ENCODE measurements at regions not wholly inside any gene's neighbourhood (a gene's known extent, or its start where the extent isn't known, plus 50 kb on each side); places are given as distances from the start of the nearest gene placed in this dataset.

GRCh38 chr4:124279741-124280140, 432.8 kb downstream of the ANKRD50 start:
- no peak for FAIRE-seq

GRCh38 chr4:124282301-124282898, 430.1 kb downstream of the ANKRD50 start:
- TF ChIP-seq POLR2A (IDR thresholded peaks at IDR 0.05; ENCODE audit: low read depth, low read length) (no peak), POLR2AphosphoS5 (IDR thresholded peaks at IDR 0.05; ENCODE audit: low read depth, low read length) (no peak), TAF1 (IDR thresholded peaks at IDR 0.05; ENCODE audit: borderline replicate concordance, low read depth, low read length) (no peak)
- DNase-seq (ENCODE audit: insufficient read length) (no peak), FAIRE-seq (no peak)

More at GRCh38 chr4:124279741-124280140, 432.8 kb downstream of the ANKRD50 start:
- no peak for DNase-seq (ENCODE audit: insufficient read length)
- no peak for TF ChIP-seq TAF1 (IDR thresholded peaks at IDR 0.05; ENCODE audit: borderline replicate concordance, low read depth, low read length)
- no peak for TF ChIP-seq POLR2A (IDR thresholded peaks at IDR 0.05; ENCODE audit: low read depth, low read length)
- TF ChIP-seq POLR2AphosphoS5 (IDR thresholded peaks at IDR 0.05; ENCODE audit: low read depth, low read length): no peak

- FAIRE-seq (no peak), DNase-seq (ENCODE audit: insufficient read length) (no peak)
- TF ChIP-seq POLR2A (IDR thresholded peaks at IDR 0.05; ENCODE audit: low read depth, low read length) (no peak), POLR2AphosphoS5 (IDR thresholded peaks at IDR 0.05; ENCODE audit: low read depth, low read length) (no peak), TAF1 (IDR thresholded peaks at IDR 0.05; ENCODE audit: borderline replicate concordance, low read depth, low read length) (no peak)
These were observed 423.6 kb downstream of the ANKRD50 start for GRCh38 chr4:124288706-124289486.

GRCh38 chr4:124290678-124291077, 421.9 kb downstream of the ANKRD50 start:
- DNase-seq (ENCODE audit: insufficient read length) (no peak), FAIRE-seq (no peak)
- no peak for TF ChIP-seq POLR2AphosphoS5 (IDR thresholded peaks at IDR 0.05; ENCODE audit: low read depth, low read length)
- TF ChIP-seq POLR2A (IDR thresholded peaks at IDR 0.05; ENCODE audit: low read depth, low read length): no peak
- TF ChIP-seq TAF1 (IDR thresholded peaks at IDR 0.05; ENCODE audit: borderline replicate concordance, low read depth, low read length): no peak

- TF ChIP-seq POLR2AphosphoS5 (IDR thresholded peaks at IDR 0.05; ENCODE audit: low read depth, low read length): no peak
- TF ChIP-seq POLR2A (IDR thresholded peaks at IDR 0.05; ENCODE audit: low read depth, low read length): no peak
- TF ChIP-seq TAF1 (IDR thresholded peaks at IDR 0.05; ENCODE audit: borderline replicate concordance, low read depth, low read length): no peak
- FAIRE-seq (no peak), DNase-seq (ENCODE audit: insufficient read length) (no peak)
These were observed 417.1 kb downstream of the ANKRD50 start for GRCh38 chr4:124295413-124295812.

GRCh38 chr4:124304941-124305340, 407.6 kb downstream of the ANKRD50 start:
- DNase-seq (ENCODE audit: insufficient read length): no peak
- no peak for FAIRE-seq
- TF ChIP-seq POLR2A (IDR thresholded peaks at IDR 0.05; ENCODE audit: low read depth, low read length) (no peak), POLR2AphosphoS5 (IDR thresholded peaks at IDR 0.05; ENCODE audit: low read depth, low read length) (no peak), TAF1 (IDR thresholded peaks at IDR 0.05; ENCODE audit: borderline replicate concordance, low read depth, low read length) (no peak)

- FAIRE-seq (no peak), DNase-seq (ENCODE audit: insufficient read length) (no peak)
- TF ChIP-seq POLR2A (IDR thresholded peaks at IDR 0.05; ENCODE audit: low read depth, low read length): no peak
- no peak for TF ChIP-seq POLR2AphosphoS5 (IDR thresholded peaks at IDR 0.05; ENCODE audit: low read depth, low read length)
- TF ChIP-seq TAF1 (IDR thresholded peaks at IDR 0.05; ENCODE audit: borderline replicate concordance, low read depth, low read length): no peak
These were observed 406.2 kb downstream of the ANKRD50 start for GRCh38 chr4:124306352-124306751.

GRCh38 chr4:124307143-124307542, 405.4 kb downstream of the ANKRD50 start:
- FAIRE-seq (no peak), DNase-seq (ENCODE audit: insufficient read length) (no peak)
- TF ChIP-seq POLR2A (IDR thresholded peaks at IDR 0.05; ENCODE audit: low read depth, low read length): no peak
- TF ChIP-seq TAF1 (IDR thresholded peaks at IDR 0.05; ENCODE audit: borderline replicate concordance, low read depth, low read length): no peak
- TF ChIP-seq POLR2AphosphoS5 (IDR thresholded peaks at IDR 0.05; ENCODE audit: low read depth, low read length): no peak

- TF ChIP-seq TAF1 (IDR thresholded peaks at IDR 0.05; ENCODE audit: borderline replicate concordance, low read depth, low read length): no peak
- no peak for TF ChIP-seq POLR2AphosphoS5 (IDR thresholded peaks at IDR 0.05; ENCODE audit: low read depth, low read length)
- no peak for TF ChIP-seq POLR2A (IDR thresholded peaks at IDR 0.05; ENCODE audit: low read depth, low read length)
- DNase-seq (ENCODE audit: insufficient read length) (no peak), FAIRE-seq (no peak)
These were observed 394.2 kb downstream of the ANKRD50 start for GRCh38 chr4:124318292-124318691.

GRCh38 chr4:124321364-124321763, 391.2 kb downstream of the ANKRD50 start:
- FAIRE-seq: no peak

GRCh38 chr4:124322234-124323065, 390.1 kb downstream of the ANKRD50 start:
- FAIRE-seq: peak; percentile 61
- no peak for DNase-seq (ENCODE audit: insufficient read length)
- no peak for TF ChIP-seq POLR2A (IDR thresholded peaks at IDR 0.05; ENCODE audit: low read depth, low read length)
- TF ChIP-seq POLR2AphosphoS5 (IDR thresholded peaks at IDR 0.05; ENCODE audit: low read depth, low read length): no peak
- no peak for TF ChIP-seq TAF1 (IDR thresholded peaks at IDR 0.05; ENCODE audit: borderline replicate concordance, low read depth, low read length)

More at GRCh38 chr4:124321364-124321763, 391.2 kb downstream of the ANKRD50 start:
- TF ChIP-seq POLR2AphosphoS5 (IDR thresholded peaks at IDR 0.05; ENCODE audit: low read depth, low read length): no peak
- TF ChIP-seq TAF1 (IDR thresholded peaks at IDR 0.05; ENCODE audit: borderline replicate concordance, low read depth, low read length): no peak
- TF ChIP-seq POLR2A (IDR thresholded peaks at IDR 0.05; ENCODE audit: low read depth, low read length): no peak
- no peak for DNase-seq (ENCODE audit: insufficient read length)

Measured in GM12892 (cell line).